ENCODE measurements at regions not wholly inside any gene's neighbourhood (a gene's known extent, or its start where the extent isn't known, plus 50 kb on each side); places are given as distances from the start of the nearest gene placed in this dataset.

- no peak for DNase-seq (ENCODE audit: low spot score)
- in situ Hi-C loops (cut with MboI; ENCODE audit: low sequenced_read_pairs, unreplicated experiment), result no loop called here
- TF ChIP-seq CTCF (IDR thresholded peaks at IDR 0.05; ENCODE audit: borderline replicate concordance, control extremely low read depth, extremely low read depth, insufficient read depth, missing control alignments), result no peak
Observed at GRCh38 chr4:188984518-188984917, 845.3 kb downstream of the TRIML1 start.

GRCh38 chr4:188986271-188986689, 847.0 kb downstream of the TRIML1 start:
- no peak for TF ChIP-seq CTCF (IDR thresholded peaks at IDR 0.05; ENCODE audit: borderline replicate concordance, control extremely low read depth, extremely low read depth, insufficient read depth, missing control alignments)
- DNase-seq (ENCODE audit: low spot score), result no peak
- in situ Hi-C loops (cut with MboI; ENCODE audit: low sequenced_read_pairs, unreplicated experiment), result no loop called here

DNA sequence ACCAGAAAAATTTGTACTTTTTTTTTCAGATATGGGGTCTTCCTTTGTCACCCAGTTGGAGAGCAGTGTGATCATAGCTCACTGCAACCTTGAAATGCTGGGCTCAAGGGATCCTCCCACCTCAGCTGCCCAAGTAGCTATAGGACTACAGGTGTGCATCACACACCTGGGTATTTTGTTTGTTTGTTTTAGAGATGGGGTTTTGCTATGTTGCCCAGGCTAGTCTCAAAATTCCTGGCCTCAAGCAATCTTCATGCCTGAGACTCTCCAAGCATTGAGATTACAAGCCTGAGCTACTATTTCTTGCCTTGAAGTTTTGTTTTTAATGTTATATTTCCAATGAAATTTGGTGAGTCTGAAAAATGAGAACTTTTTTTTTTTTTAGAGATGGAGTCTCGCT, 847.8 kb downstream of the TRIML1 start:
- in situ Hi-C loops (cut with MboI; ENCODE audit: low sequenced_read_pairs, unreplicated experiment), result no loop called here
- DNase-seq (ENCODE audit: low spot score), result no peak
- no peak for TF ChIP-seq CTCF (IDR thresholded peaks at IDR 0.05; ENCODE audit: borderline replicate concordance, control extremely low read depth, extremely low read depth, insufficient read depth, missing control alignments)

DNA sequence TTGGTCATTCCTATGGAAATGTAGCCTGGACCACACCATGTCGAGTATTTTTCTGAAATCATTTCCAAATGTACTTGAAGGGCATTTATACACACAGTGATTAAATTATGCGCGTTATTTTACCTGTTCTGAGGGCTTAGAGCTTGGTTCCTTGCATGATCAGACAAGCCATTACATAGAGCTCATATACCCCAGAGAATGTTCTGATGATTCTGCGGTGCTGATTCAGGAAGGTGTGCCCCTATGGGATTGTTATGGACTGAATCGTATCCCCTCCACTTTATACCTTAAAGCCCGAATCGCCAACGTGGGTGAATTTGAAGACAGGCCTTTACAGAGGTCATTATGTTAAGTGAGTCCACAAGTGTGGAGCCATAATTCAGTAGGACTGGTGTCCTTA, 848.9 kb downstream of the TRIML1 start:
- DNase-seq (ENCODE audit: low spot score), result no peak
- in situ Hi-C loops (cut with MboI; ENCODE audit: low sequenced_read_pairs, unreplicated experiment), result no loop called here

GRCh38 chr4:188989371-188989770, 850.1 kb downstream of the TRIML1 start:
- no peak for DNase-seq (ENCODE audit: low spot score)
- TF ChIP-seq CTCF (IDR thresholded peaks at IDR 0.05; ENCODE audit: borderline replicate concordance, control extremely low read depth, extremely low read depth, insufficient read depth, missing control alignments), result no peak
- in situ Hi-C loops (cut with MboI; ENCODE audit: low sequenced_read_pairs, unreplicated experiment), result no loop called here

More for the DNA sequence above, 848.9 kb downstream of the TRIML1 start:
- TF ChIP-seq CTCF (IDR thresholded peaks at IDR 0.05; ENCODE audit: borderline replicate concordance, control extremely low read depth, extremely low read depth, insufficient read depth, missing control alignments), result no peak

- no peak for DNase-seq (ENCODE audit: low spot score)
- TF ChIP-seq CTCF (IDR thresholded peaks at IDR 0.05; ENCODE audit: borderline replicate concordance, control extremely low read depth, extremely low read depth, insufficient read depth, missing control alignments), result no peak
- in situ Hi-C loops (cut with MboI; ENCODE audit: low sequenced_read_pairs, unreplicated experiment), result no loop called here
Observed at GRCh38 chr4:188992706-188993105, 853.5 kb downstream of the TRIML1 start.

- in situ Hi-C loops (cut with MboI; ENCODE audit: low sequenced_read_pairs, unreplicated experiment), result no loop called here
- DNase-seq (ENCODE audit: low spot score), result no peak
- TF ChIP-seq CTCF (IDR thresholded peaks at IDR 0.05; ENCODE audit: borderline replicate concordance, control extremely low read depth, extremely low read depth, insufficient read depth, missing control alignments), result no peak
Observed at GRCh38 chr4:188993871-188994270, 854.6 kb downstream of the TRIML1 start.
